ENCODE measurements at regions not wholly inside any gene's neighbourhood (a gene's known extent, or its start where the extent isn't known, plus 50 kb on each side); places are given as distances from the start of the nearest gene placed in this dataset.

DNA sequence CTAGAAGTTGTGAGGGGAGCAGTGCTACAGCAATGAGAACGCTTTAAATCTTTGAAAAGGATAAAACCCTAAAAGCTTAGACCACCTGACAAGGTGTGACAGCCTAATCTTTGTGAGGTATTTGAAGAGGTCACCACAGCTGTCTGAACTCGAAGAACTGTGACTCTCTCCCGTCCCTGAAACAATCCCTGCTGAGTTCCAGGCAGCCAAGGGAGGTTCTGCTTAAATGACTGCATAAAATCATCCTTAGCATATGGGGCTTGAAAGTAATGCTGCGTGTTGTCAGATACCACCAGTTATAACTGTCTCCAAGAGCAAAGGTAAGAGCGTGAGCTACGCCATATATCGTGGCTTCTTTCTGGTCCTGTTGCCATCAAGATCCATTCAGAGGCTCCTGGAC, 696.3 kb downstream of the PCDH7 start:
- TF ChIP-seq POLR2AphosphoS5 (IDR thresholded peaks at IDR 0.05; ENCODE audit: low read depth, low read length) = no peak
- TF ChIP-seq SIN3A (IDR thresholded peaks at IDR 0.05; ENCODE audit: low read depth) = no peak
- TF ChIP-seq, protein P1, sequence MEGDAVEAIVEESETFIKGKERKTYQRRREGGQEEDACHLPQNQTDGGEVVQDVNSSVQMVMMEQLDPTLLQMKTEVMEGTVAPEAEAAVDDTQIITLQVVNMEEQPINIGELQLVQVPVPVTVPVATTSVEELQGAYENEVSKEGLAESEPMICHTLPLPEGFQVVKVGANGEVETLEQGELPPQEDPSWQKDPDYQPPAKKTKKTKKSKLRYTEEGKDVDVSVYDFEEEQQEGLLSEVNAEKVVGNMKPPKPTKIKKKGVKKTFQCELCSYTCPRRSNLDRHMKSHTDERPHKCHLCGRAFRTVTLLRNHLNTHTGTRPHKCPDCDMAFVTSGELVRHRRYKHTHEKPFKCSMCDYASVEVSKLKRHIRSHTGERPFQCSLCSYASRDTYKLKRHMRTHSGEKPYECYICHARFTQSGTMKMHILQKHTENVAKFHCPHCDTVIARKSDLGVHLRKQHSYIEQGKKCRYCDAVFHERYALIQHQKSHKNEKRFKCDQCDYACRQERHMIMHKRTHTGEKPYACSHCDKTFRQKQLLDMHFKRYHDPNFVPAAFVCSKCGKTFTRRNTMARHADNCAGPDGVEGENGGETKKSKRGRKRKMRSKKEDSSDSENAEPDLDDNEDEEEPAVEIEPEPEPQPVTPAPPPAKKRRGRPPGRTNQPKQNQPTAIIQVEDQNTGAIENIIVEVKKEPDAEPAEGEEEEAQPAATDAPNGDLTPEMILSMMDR (IDR thresholded peaks at IDR 0.05 in 2 of 3, conservative IDR thresholded peaks at IDR 0.05 in 1 of 3; ENCODE audit: borderline replicate concordance in 1 of 3, insufficient read depth in 1 of 3, low read depth in 2 of 3, low read length in 2 of 3) = no peak
- TF ChIP-seq POLR2A (IDR thresholded peaks at IDR 0.05; ENCODE audit: borderline replicate concordance, extremely low read depth, insufficient read depth, insufficient read length) = no peak
- no peak for TF ChIP-seq EZH2 (IDR thresholded peaks at IDR 0.05)
- TF ChIP-seq, protein P2, sequence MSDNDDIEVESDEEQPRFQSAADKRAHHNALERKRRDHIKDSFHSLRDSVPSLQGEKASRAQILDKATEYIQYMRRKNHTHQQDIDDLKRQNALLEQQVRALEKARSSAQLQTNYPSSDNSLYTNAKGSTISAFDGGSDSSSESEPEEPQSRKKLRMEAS (IDR thresholded peaks at IDR 0.05) = no peak
- TF ChIP-seq CEBPB (IDR thresholded peaks at IDR 0.05; ENCODE audit: low read depth) = no peak

All from HCT116 (cell line).